ENCODE measurements at regions not wholly inside any gene's neighbourhood (a gene's known extent, or its start where the extent isn't known, plus 50 kb on each side); places are given as distances from the start of the nearest gene placed in this dataset.

DNA sequence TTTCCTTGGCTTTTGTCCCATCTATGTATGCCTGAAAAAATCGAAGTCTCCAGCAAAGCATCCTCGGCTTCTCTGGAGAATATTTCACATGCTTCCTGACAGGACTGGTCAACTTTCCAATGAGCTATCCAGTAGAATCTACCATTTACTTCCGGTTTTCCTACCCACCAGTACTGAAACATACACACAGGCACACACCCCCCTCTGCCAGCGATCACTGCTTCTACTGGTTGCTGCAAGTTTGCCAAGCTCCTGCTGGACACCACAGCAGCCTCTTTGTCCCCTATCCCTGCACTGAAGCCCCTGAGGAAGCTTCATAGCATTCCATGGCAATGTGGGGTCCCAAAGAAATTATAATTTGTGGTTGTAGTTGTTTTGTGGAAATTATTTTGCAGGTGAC is 536.8 kb downstream of the MATN1 start:
- peaks cover 31% of the 10 kb centered on the region for H3K9me3 Mint-ChIP-seq
- peaks cover 12% of the 10 kb centered on the region for H3K36me3 Mint-ChIP-seq (ENCODE audit: low read depth)
- H3K4me3 Mint-ChIP-seq: no peak overlapping the region
- TF ChIP-seq, protein P1, sequence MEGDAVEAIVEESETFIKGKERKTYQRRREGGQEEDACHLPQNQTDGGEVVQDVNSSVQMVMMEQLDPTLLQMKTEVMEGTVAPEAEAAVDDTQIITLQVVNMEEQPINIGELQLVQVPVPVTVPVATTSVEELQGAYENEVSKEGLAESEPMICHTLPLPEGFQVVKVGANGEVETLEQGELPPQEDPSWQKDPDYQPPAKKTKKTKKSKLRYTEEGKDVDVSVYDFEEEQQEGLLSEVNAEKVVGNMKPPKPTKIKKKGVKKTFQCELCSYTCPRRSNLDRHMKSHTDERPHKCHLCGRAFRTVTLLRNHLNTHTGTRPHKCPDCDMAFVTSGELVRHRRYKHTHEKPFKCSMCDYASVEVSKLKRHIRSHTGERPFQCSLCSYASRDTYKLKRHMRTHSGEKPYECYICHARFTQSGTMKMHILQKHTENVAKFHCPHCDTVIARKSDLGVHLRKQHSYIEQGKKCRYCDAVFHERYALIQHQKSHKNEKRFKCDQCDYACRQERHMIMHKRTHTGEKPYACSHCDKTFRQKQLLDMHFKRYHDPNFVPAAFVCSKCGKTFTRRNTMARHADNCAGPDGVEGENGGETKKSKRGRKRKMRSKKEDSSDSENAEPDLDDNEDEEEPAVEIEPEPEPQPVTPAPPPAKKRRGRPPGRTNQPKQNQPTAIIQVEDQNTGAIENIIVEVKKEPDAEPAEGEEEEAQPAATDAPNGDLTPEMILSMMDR (IDR thresholded peaks at IDR 0.05): no peak
- no peaks in the 10 kb centered on the region for H3K4me1 Mint-ChIP-seq (ENCODE audit: low read depth)
- no peak for DNase-seq
- no peak overlapping the region for H3K27ac Mint-ChIP-seq
- H3K27me3 Mint-ChIP-seq (ENCODE audit: insufficient read depth): peaks cover 2% of the 10 kb centered on the region; the same call in 1 of the 2 replicates

DNA sequence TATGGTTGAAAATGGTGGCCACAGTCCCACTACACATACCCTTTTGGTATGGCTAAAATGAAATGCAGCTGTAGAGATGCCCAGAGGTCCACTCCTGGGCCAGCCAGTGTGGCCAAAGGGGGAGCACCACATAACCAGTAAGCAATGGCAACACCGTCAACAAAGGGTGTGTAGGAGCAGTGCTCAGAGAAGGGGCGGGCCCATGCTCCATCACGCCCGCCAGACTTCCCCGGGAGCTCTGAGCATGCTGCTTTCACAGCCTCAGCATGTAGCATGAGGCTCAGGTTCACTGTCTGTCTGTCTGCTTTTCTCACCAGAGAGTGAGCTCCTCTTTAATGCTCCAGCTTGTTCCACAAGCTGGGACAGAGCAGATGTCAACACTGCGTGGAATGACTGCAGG is 537.6 kb downstream of the MATN1 start:
- TF ChIP-seq, protein P1 (IDR thresholded peaks at IDR 0.05): no peak
- H3K4me1 Mint-ChIP-seq (ENCODE audit: low read depth): no peaks in the 10 kb centered on the region
- peaks cover 2% of the 10 kb centered on the region; the same call in 1 of the 2 replicates for H3K27me3 Mint-ChIP-seq (ENCODE audit: insufficient read depth)
- no peak overlapping the region for H3K27ac Mint-ChIP-seq
- peaks cover 12% of the 10 kb centered on the region for H3K36me3 Mint-ChIP-seq (ENCODE audit: low read depth)
- H3K4me3 Mint-ChIP-seq: no peak overlapping the region
- no peak for DNase-seq
- peaks cover 35% of the 10 kb centered on the region for H3K9me3 Mint-ChIP-seq

DNA sequence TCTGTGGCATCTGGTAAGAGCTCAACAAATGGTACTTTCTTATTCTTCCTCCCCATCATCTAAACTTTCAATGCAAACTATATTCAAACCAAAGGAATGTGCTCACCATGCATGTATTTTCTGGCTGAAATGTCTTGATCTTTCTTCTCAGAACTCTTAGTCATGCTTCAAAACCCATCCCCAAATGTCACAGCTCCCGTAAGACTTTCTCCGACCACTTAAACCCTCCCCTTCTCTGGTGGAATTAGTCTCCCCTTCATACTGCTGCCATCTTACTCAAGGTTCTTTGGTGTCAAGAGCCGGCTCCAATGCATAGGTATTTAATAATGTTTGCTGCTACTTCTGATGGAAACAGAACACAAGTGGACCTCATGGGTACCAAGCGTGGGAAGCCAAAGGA is 538.1 kb downstream of the MATN1 start:
- Mint-ChIP-seq H3K4me3 (no peak overlapping the region), H3K27me3 (ENCODE audit: insufficient read depth) (peaks cover 2% of the 10 kb centered on the region; the same call in 1 of the 2 replicates), H3K27ac (no peak overlapping the region), H3K4me1 (ENCODE audit: low read depth) (no peaks in the 10 kb centered on the region), H3K36me3 (ENCODE audit: low read depth) (peaks cover 12% of the 10 kb centered on the region), H3K9me3 (peaks cover 40% of the 10 kb centered on the region)
- no peak for DNase-seq
- TF ChIP-seq, protein P1 (IDR thresholded peaks at IDR 0.05): no peak

DNA sequence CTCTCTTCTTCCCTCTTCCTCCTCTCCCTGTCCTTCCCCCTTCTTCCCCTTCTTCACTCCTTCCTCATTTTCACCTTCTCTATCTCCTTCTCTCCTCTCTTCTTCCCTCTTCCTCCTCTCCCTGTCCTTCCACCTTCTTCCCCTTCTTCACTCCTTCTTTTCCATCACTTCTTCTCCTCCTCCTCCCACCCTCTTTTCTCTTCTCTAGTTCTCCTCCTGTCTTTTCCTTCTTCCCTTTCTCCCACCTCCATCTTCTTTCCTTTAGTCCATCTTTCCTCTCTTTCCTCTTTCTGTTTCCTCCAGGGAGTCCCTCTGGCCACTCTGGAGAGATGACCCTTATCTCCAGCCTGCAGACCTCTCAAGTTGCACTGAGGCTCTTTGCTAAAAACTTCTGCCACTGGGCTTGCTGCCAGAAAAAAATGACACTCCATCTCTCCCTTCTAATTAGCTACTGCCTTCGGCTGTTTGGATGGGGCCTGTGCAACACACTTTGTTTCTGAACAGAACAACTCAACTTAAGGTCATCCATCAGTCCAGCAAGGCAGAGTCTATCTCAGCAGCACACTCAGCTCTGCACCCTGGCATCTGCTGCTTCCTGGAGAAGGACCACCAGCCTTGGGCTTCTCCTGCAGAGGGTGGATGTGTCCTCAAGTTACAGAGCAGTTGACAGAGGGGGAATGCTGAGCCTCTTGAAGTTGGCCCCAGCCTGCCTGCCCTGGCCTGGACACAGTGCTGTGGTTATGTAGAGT is 538.8 kb downstream of the MATN1 start:
- H3K4me1 Mint-ChIP-seq (ENCODE audit: low read depth): no peaks in the 10 kb centered on the region
- TF ChIP-seq, protein P1 (IDR thresholded peaks at IDR 0.05): no peak
- no peak for DNase-seq
- H3K4me3 Mint-ChIP-seq: no peak overlapping the region
- peaks cover 10% of the 10 kb centered on the region for H3K36me3 Mint-ChIP-seq (ENCODE audit: low read depth)
- peaks cover 2% of the 10 kb centered on the region; the same call in 1 of the 2 replicates for H3K27me3 Mint-ChIP-seq (ENCODE audit: insufficient read depth)
- H3K9me3 Mint-ChIP-seq: peaks cover 43% of the 10 kb centered on the region
- H3K27ac Mint-ChIP-seq: no peak overlapping the region

DNA sequence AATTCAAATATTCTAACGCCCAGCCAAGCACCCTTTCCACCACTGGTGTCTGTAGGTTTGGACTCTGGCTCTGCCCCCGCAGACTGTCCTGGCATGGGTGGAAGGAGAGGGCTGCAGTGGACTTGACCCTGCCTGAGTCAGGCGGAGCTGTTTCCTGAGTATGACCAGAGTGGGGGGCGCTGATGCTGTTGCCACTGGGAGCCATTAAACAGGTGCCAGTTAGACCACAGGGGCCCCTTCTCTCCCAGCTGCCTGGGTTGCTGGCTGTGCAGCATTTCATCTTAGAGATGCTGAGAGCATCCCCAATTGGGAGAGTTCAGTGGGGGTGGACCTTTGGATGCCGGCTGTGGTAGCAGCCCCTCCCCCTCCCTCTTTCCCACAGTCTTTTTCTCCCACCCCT is 539.5 kb downstream of the MATN1 start:
- Mint-ChIP-seq H3K9me3 (peaks cover 44% of the 10 kb centered on the region), H3K4me3 (no peak overlapping the region), H3K4me1 (ENCODE audit: low read depth) (no peaks in the 10 kb centered on the region), H3K27ac (no peak overlapping the region), H3K36me3 (ENCODE audit: low read depth) (peaks cover 8% of the 10 kb centered on the region; the same call in 1 of the 2 replicates), H3K27me3 (ENCODE audit: insufficient read depth) (no peaks in the 10 kb centered on the region; the same call in 1 of the 2 replicates)
- TF ChIP-seq, protein P1 (IDR thresholded peaks at IDR 0.05): no peak
- DNase-seq: no peak

All from HFFc6 (cell line).